OCI-LY7 (cell line): ENCODE measurements at regions not wholly inside any gene's neighbourhood (a gene's known extent, or its start where the extent isn't known, plus 50 kb on each side); places are given as distances from the start of the nearest gene placed in this dataset.

Experiments
- EZH2phosphoT487 ChIP-seq: fragments of 200-600 bp; sonication (generic); IDR thresholded peaks from 2 replicates; pipeline ENCODE4 v1.6.1; 2018; ENCODE audit warnings: low read depth, borderline replicate concordance, mild to moderate bottlenecking, mixed run types, antibody characterized with exemption, low read length, moderate library complexity, mixed read lengths
- TF ChIP-seq, protein P1 (sequence below): fragments of 200-600 bp; sonication (generic); conservative IDR thresholded peaks from 2 replicates; pipeline ENCODE4 v1.5.1; 2014; ENCODE audit warnings: mild to moderate bottlenecking, antibody characterized with exemption, low read length, moderate library complexity, mixed read lengths

DNA sequence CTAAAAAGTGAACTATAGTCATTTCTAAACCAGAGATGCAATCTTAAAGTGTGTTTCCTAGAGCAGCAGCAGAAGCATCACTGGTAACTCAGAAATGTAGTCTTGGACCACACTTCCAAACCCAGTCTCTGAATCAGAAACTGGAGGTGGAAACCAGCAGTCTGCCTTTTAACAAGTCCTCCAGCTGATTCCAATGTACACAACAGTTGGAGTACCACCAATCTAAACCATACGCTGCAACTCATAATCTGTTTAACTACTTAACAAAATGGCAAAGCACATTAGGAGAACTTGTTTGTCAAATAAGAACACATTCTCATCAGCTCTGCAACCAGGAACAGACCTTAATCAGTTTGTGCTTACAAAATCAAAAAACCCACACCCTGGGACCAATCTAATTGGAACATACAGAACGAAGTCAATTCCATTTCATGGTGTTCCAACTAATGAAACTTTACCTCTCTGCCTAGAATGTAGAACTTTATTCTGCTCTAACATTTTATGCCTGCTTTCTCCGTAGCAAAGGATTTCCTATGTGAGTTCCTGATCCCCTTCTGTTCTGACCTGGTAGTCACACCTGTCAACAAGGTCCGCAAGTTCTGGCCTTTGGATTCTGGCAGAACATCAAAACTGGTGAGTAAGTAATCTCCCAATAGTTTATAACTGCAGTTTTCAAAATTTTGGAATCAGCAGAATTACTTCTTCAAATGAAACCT lies 390.4 kb downstream of the HTR1B start:
- TF ChIP-seq, protein P1, sequence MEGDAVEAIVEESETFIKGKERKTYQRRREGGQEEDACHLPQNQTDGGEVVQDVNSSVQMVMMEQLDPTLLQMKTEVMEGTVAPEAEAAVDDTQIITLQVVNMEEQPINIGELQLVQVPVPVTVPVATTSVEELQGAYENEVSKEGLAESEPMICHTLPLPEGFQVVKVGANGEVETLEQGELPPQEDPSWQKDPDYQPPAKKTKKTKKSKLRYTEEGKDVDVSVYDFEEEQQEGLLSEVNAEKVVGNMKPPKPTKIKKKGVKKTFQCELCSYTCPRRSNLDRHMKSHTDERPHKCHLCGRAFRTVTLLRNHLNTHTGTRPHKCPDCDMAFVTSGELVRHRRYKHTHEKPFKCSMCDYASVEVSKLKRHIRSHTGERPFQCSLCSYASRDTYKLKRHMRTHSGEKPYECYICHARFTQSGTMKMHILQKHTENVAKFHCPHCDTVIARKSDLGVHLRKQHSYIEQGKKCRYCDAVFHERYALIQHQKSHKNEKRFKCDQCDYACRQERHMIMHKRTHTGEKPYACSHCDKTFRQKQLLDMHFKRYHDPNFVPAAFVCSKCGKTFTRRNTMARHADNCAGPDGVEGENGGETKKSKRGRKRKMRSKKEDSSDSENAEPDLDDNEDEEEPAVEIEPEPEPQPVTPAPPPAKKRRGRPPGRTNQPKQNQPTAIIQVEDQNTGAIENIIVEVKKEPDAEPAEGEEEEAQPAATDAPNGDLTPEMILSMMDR: no peak
- no peak for TF ChIP-seq EZH2phosphoT487
